ENCODE measurements at regions not wholly inside any gene's neighbourhood (a gene's known extent, or its start where the extent isn't known, plus 50 kb on each side); places are given as distances from the start of the nearest gene placed in this dataset.

DNA sequence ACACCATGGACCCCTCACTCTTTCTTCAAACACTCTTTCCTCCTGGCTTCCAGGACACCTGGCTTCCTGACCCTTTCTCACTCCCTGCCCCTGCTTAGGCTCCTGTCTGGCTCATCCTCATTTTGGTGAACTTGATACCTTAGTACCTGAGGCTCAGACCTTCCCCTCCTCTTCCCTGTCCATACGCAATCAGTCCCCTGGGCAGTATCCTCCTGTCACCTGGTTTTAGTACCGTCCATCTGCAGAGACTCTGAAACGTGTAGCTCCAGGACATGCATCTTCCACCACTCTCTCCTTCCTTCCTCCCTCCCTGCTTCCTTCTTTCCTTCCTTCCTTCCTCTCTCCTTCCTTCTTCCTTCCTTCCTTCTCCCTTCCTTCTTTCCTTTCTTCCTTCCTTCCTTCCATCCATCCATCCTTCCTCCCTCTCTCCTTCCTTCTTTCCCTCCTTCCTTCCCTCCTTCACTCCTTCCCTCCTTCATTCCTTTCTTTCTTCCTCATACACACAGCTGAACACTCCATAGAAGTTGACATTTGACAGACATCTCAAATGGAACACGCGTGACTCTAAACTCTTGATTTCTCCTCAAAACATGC lies 1488.6 kb downstream of the TBC1D22A start:
- Histone ChIP-seq H3K9ac (ENCODE audit: low read length) (no peak overlapping the region), H4K20me1 (ENCODE audit: insufficient read depth, low read length) (no peaks in the 10 kb centered on the region), H3K9me3 (replicated peaks; ENCODE audit: insufficient read depth, low read length) (no peaks in the 10 kb centered on the region), H3K36me3 (replicated peaks; ENCODE audit: insufficient read depth, low read length) (no peaks in the 10 kb centered on the region), H3F3A (ENCODE audit: insufficient read depth, low read length) (no peaks in the 10 kb centered on the region), H3K79me2 (ENCODE audit: low read length) (no peaks in the 10 kb centered on the region), H3K4me1 (ENCODE audit: low read length) (no peaks in the 10 kb centered on the region), H3K27ac (ENCODE audit: low read length) (no peak overlapping the region), H3K4me2 (ENCODE audit: low read depth, low read length) (no peak overlapping the region), H3K4me3 (ENCODE audit: low read length) (no peak overlapping the region), H3K9me2 (replicated peaks; ENCODE audit: insufficient read depth, low read length) (no peaks in the 10 kb centered on the region), H3K27me3 (replicated peaks; ENCODE audit: insufficient read depth, low read length) (no peaks in the 10 kb centered on the region), H2AFZ (ENCODE audit: low read length) (no peak overlapping the region)
- DNase-seq, result no peak
- TF ChIP-seq CTCF (IDR thresholded peaks at IDR 0.05; ENCODE audit: low read length), result no peak
- no peak for TF ChIP-seq EZH2phosphoT487 (IDR thresholded peaks at IDR 0.05; ENCODE audit: low read length)
- no peak for TF ChIP-seq EZH2 (optimal IDR thresholded peaks at IDR 0.05; ENCODE audit: low read depth, low read length)

DNA sequence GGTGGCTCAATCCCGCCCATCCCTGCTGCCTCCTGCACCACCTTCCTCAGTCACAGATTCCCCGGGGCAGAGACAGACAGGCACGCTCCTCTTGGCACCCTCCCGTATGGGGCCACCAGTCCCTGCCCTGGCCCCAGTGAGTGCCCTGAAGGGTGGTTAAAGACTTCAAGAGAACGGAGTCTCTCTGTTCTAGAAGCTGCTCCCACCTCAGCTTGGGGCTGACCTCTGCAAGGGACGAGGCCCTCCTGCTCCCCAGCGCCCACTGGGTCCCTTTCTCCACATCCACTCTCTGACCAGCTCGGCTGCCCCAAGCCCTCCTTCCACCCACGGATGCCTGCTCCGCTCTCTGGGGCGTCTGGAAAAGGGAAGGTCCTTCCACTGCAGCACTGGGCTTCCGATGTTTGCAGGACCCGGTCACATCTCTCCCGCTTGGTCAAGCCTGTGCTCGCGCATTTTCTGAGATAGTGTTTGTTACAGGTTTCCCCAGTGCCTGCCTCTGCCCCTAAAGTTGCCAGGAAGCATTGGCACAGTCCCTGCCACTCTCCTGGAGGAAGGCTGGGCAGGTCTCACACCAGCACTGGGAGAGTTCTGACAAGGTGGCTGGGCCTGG lies 1487.9 kb downstream of the TBC1D22A start:
- Histone ChIP-seq H3K79me2 (ENCODE audit: low read length) (no peaks in the 10 kb centered on the region), H3K4me2 (ENCODE audit: low read depth, low read length) (no peak overlapping the region), H3K9me3 (replicated peaks; ENCODE audit: insufficient read depth, low read length) (no peaks in the 10 kb centered on the region), H3K27me3 (replicated peaks; ENCODE audit: insufficient read depth, low read length) (no peaks in the 10 kb centered on the region), H3K9ac (ENCODE audit: low read length) (no peak overlapping the region), H3F3A (ENCODE audit: insufficient read depth, low read length) (no peaks in the 10 kb centered on the region), H3K9me2 (replicated peaks; ENCODE audit: insufficient read depth, low read length) (no peaks in the 10 kb centered on the region), H3K4me3 (ENCODE audit: low read length) (no peak overlapping the region), H4K20me1 (ENCODE audit: insufficient read depth, low read length) (no peaks in the 10 kb centered on the region), H2AFZ (ENCODE audit: low read length) (no peak overlapping the region), H3K4me1 (ENCODE audit: low read length) (no peaks in the 10 kb centered on the region), H3K27ac (ENCODE audit: low read length) (no peak overlapping the region), H3K36me3 (replicated peaks; ENCODE audit: insufficient read depth, low read length) (no peaks in the 10 kb centered on the region)
- no peak for TF ChIP-seq EZH2 (optimal IDR thresholded peaks at IDR 0.05; ENCODE audit: low read depth, low read length)
- TF ChIP-seq CTCF (IDR thresholded peaks at IDR 0.05; ENCODE audit: low read length), result no peak
- no peak for TF ChIP-seq EZH2phosphoT487 (IDR thresholded peaks at IDR 0.05; ENCODE audit: low read length)
- DNase-seq, result no peak

DNA sequence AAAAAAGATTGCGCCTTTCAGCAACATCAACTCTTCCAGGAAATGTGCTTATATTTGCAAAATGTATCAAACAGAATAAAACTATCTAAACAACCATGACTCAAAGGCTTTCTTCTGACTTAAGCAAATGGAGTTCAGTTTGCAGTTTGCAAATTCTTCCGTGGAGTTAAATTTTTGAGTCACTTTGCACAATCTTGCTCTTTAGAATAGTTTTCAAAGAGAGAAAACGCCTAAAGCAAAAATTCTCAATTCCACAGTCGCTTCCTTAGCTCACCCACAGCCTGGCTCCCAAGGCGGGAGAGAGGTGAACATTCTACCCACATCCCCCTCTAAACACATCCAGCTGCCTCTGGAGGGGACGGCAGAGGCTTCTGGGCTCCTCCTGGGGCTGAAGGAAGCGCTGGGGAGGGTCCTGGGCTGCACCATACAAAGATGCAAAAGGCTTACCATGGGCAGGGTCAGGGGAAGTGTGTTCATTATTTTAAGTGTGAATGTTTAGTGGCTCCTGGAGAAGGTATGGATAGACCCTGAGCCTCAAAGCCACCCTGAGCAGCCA lies 1487.3 kb downstream of the TBC1D22A start:
- Histone ChIP-seq H3F3A (ENCODE audit: insufficient read depth, low read length) (no peaks in the 10 kb centered on the region), H3K9me3 (replicated peaks; ENCODE audit: insufficient read depth, low read length) (no peaks in the 10 kb centered on the region), H3K4me1 (ENCODE audit: low read length) (no peaks in the 10 kb centered on the region), H3K36me3 (replicated peaks; ENCODE audit: insufficient read depth, low read length) (no peaks in the 10 kb centered on the region), H4K20me1 (ENCODE audit: insufficient read depth, low read length) (no peaks in the 10 kb centered on the region), H3K27ac (ENCODE audit: low read length) (no peak overlapping the region), H3K27me3 (replicated peaks; ENCODE audit: insufficient read depth, low read length) (no peaks in the 10 kb centered on the region), H3K9me2 (replicated peaks; ENCODE audit: insufficient read depth, low read length) (no peaks in the 10 kb centered on the region), H2AFZ (ENCODE audit: low read length) (no peak overlapping the region), H3K4me2 (ENCODE audit: low read depth, low read length) (no peak overlapping the region), H3K79me2 (ENCODE audit: low read length) (no peaks in the 10 kb centered on the region), H3K4me3 (ENCODE audit: low read length) (no peak overlapping the region), H3K9ac (ENCODE audit: low read length) (no peak overlapping the region)
- TF ChIP-seq EZH2 (optimal IDR thresholded peaks at IDR 0.05; ENCODE audit: low read depth, low read length) (no peak), CTCF (IDR thresholded peaks at IDR 0.05; ENCODE audit: low read length) (no peak), EZH2phosphoT487 (IDR thresholded peaks at IDR 0.05; ENCODE audit: low read length) (no peak)
- DNase-seq, result no peak

Data from MM.1S (cell line).